Epidermal melanocyte (primary cell): ENCODE measurements at regions not wholly inside any gene's neighbourhood (a gene's known extent, or its start where the extent isn't known, plus 50 kb on each side); places are given as distances from the start of the nearest gene placed in this dataset.
"Not testable (repeated sequence)": the region's sequence is repeated elsewhere in the genome, so short reads cannot be mapped to it uniquely, and the experiment has no call there.

Source experiments
- DNase-seq: peaks from one replicate; pipeline ENCODE4 v3.0.0; 2011; ENCODE audit warnings: low spot score; ENCODE audit not compliant: insufficient read length

DNA sequence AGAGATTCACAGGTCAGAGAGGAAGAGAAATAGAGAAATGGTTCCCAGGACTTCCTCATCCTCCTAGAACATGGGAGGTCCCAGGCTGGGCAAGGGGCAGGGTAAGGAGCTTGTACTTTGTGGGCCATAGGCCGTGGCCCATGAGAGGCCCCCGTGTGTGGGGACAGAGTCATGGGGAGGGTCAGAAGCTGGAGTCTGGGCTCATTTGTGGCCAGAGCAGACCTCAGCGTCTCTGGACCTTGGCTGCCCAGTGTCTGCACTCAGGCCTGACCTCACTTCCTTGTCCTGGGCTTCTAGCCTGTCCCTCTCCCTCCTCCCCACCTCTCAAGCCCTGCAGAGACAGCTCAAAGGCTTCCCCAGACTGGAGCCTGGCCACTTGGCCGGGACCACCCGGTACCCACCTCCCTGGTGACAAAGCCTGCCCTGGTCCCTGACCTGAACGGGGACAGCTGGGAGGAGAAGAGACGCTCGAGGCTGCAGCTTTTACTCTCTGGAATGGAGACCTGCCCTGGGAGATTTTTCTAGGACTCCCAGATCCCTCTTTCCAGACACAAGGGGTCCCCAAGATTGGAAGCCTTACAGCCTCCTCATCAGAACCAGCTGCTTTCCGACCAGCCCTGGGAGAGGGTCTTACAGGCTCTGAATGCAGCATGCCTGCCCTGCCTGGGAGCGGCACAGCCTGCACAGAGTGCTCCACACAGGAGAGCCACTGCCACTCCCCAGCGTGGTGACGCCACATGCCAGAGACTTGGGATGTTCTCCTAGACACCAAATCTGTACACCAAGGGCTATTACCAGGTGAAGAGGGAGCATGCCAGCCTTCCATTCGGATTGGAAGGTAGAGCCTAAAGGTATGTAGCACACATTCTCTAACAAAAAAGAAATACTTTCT is 569.0 kb upstream of the B3GAT1 start:
- DNase-seq = no peak

- DNase-seq = not testable (repeated sequence)
These were observed 567.0 kb upstream of the B3GAT1 start for GRCh38 chr11:134979089-134979457.

DNA sequence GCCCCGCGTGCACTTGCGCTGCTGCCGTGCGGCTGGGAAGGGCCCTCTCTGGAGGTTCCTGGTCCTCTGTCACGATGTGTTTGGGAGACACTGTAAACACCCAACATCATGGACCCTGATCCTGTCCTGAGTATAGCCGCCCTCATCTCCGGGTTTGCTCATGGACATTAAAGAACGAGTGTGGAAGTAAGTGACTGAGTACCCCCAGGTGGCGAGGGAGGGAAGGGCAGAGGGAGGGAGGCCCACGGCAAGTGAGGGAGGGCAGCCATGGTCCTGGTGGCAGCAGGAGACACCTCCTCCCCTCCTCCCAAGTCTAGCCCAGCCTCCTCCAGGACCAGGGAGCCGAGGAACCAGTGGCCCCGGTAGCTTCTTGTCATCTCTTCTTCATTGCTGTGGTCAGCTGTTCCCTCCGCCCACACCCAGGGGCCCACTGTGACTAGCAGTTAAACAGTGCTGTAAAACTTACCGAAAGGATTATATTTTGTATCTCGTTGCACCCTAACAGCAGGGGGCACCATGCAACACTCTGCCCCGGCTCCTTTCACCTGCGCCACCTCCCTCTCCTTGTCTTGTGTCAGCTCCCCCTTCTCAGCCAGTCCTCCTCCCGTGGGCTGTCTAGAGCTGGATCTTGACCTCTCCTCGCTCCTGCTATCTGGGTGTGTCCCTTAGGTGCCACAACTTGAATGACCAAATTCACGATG is 566.5 kb upstream of the B3GAT1 start:
- no peak for DNase-seq

DNA sequence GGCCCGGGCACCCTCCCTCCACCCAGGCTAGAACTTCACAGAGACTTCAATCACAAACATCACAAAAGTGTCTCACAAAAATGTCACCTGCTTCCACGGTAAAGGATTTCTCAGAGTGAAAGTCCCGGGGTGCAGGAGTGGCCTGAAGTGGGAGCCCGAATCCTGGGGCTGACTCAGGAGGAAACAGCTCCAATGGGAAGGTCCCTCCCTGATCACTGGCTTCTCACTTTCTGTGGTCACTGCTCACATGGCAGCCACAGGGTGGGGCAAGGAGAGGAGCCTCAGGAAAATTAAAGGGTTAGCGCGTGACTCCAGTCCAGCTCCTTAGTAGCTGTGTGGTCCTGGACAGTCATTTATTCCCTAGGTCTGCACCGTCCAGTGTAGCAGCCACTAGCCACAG is 564.5 kb upstream of the B3GAT1 start:
- no peak for DNase-seq

DNA sequence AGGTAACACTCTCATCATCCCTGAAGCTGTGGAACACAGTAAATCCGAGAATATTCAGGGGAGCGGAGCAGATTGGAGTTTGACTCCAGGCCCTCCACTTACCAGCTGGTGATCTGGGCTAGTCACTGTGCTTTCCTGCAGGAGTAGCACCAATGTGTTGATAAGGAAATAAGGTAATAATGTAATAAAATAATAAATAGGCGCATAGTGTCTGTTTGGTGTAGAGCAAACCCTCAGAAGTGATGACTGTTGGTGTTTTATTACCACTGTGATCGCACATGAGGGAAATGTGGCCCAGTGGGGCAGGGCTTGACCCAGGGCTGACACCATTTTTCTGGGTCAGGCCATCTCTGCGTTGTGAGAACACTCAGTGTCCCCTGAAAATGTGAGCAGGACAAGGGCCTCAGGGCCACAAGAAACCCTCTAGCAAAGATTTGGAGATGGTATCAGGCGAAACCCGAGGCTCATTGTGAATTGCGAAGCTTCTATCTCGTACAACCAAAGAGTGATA is 563.9 kb upstream of the B3GAT1 start:
- DNase-seq = no peak

- no peak for DNase-seq
These were observed 561.8 kb upstream of the B3GAT1 start for GRCh38 chr11:134973801-134974200.

- DNase-seq = no peak
These were observed 559.3 kb upstream of the B3GAT1 start for GRCh38 chr11:134971381-134971780.

DNA sequence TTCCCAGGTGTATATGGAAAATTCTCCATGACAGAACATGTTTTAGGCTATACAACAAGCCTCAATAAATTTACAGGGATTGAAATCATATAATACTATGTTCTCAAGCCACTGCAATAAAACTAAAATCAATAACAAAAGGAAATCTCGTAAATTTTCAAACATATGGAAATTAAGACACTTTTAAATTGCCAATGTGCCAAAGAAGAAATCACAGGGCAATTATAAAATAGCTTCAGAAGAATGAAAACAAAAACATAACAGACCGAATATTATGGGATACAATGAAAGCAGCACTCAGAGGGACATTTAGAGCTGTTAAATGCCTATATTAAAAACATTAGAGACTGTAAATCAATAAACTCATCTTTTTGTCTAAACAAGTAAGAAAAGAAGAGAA is 555.7 kb upstream of the B3GAT1 start:
- DNase-seq = no peak

DNA sequence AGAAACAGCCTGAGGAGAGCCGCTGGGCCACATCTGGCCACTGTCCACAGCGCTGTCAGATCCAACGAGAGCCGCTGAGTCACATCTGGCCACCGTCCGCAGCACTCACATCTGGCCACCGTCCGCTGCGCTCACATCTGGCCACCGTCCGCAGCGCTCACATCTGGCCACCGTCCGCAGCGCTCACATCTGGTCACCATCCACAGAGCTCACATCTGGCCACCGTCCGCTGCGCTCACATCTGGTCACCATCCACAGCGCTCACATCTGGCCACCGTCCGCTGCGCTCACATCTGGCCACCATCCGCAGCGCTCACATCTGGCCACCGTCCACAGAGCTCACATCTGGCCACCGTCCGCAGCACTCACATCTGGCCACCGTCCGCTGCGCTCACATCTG is 549.3 kb upstream of the B3GAT1 start:
- not testable (repeated sequence) for DNase-seq

DNA sequence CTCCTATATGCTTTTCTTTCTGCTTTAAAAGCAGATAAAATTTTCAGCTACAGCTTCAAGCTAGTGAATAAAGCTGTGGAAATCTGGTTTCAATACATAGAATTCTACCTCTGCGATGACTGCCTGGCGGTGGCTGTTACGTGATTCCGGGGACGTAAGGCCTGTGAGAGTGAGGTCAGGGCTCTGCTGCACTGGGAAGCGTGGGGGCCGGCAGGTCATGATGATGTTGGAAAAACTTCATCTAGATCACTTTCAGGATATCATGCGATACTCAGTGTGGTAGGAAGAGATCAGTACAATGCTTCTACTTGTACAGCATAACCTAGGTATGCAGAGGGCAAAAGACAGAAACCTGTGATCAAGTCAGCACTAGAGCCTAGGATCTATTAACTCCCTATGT is 546.8 kb upstream of the B3GAT1 start:
- DNase-seq = no peak

DNA sequence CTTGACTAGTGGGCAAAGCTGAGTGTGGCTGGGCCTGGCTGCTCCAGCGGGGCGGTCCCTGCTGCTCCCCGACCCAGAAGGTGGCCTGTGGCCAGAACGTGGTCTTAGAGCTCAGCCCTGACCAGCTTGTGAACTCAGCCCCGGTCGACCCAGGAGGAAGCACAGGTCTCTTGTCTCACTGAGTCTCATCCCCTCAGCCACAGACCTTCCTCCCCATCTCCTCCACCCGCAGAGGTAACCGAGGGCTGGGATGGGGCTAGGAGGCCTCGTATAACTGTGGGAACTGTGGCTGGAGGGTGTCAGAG is 546.2 kb upstream of the B3GAT1 start:
- DNase-seq = no peak

DNA sequence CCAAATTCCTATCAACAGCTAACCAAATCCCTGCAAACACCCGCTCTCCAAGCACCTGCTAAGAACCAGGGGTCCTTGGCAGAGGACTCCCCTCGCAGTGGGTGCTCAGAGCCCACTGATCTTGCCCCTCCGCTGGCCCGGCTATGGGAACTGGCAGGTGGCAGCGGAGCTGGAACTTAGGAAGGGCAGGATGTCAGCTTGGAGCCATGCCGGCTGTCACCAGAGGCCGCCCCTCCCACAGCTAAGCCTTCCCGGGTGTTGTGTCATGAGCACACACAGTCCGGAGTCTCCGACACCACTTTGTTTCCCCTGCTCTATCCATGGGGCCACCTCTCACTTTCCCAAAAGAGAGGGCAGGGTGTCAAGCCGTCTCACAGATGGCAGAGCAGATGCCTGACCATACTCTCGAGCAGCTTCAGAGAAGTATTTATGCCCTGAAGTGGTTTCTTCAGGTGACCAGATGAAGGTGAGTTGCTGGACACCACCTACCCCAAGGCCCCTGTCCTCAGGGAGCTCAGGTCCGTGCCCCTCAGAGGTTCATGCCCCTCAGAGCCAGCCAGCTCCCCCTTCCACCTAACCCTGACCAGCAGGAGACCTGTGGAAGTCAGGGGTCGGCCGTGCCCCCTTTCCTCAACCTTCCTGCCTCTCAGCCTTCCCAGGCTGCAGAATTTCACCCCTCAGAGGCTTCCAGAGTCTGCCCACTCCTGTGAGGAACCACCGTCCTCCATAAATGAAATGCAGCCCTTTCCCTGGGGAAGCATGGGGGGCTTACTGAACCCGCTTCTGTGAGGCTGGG is 545.7 kb upstream of the B3GAT1 start:
- DNase-seq = no peak

GRCh38 chr11:134956450-134957210 is 544.6 kb upstream of the B3GAT1 start:
- DNase-seq = no peak

DNA sequence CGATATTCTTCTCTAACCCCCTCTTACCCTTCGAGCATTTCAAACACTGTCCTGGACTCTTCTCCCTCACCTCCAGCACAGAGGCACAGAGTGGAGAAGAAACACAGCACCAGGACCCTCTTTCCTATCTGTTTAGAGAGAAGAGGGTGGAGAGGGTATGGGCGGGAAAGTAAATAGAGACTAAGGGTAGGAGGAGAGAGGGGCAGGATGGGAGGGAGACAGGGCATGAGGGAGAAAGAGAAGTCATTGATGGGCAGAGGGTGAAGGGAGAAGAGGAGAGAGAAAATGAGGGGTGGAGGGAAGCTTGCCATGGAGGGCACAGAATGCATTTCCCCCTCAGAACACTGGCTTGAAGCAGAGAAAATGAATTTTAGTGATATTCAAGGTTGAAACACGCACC is 543.9 kb upstream of the B3GAT1 start:
- not testable (repeated sequence) for DNase-seq

DNA sequence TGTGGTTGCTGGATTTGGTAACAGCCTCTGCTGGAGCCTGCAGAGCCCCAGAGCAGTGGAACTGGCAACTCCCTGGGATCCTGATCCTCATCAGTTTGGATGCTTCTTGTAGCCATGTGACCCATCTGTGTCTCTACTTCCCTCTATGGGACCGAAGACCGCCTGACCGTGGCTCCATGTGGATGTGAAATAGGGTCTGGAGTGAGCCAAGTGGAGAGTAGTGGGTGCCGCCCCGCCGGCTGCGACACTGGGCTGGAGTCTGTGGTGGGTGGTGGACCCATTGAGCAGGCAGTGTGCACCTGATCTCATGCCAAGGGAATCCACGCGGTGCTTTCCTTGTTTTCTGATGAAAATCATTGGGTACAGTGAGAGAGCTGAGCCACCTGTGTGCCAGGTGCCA is 543.2 kb upstream of the B3GAT1 start:
- DNase-seq = no peak

DNA sequence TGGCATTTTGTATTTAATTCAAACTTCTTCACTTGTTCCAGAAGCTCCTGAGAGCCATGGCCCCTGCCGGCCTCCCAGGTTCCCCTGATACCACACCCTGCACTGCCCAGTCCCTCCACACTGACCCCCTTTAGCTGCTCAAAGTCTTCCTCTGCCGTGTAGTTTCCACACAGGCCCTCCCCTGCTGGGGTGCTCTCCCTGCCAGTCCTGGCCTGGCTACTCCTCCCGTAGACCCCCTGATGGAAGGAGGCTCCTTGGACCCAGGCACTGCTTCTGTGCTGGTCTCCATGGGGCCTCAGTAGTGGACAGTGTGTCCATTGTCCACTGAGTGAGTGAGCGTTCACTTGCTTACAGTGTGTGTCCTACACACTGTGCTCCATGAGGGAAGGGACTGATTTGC is 542.4 kb upstream of the B3GAT1 start:
- not testable (repeated sequence) for DNase-seq

DNA sequence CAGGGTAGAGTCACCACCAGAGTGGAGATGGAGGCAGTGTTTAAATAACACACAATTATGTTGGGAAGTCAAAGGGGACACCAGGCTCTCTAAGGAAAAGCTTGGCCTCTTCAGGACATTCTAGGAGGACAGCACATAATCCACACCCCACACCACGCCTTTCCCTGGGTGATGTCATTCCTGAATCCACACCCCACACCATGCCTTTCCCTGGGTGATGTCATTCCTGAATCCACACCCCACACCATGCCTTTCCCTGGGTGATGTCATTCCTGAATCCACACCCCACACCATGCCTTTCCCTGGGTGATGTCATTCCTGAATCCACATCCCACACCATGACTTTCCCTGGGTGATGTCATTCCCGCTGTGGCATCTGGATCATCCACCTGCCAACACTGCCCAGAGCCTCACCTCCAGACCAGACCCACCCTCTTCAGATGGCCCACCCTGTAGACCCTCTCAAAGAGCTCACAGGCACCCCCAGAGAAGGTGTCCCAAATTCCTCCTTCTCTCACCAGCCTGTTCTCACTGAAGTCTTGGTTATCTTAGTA is 541.5 kb upstream of the B3GAT1 start:
- DNase-seq = not testable (repeated sequence)

GRCh38 chr11:134951305-134951700 is 539.3 kb upstream of the B3GAT1 start:
- peak; percentile 17 for DNase-seq

DNA sequence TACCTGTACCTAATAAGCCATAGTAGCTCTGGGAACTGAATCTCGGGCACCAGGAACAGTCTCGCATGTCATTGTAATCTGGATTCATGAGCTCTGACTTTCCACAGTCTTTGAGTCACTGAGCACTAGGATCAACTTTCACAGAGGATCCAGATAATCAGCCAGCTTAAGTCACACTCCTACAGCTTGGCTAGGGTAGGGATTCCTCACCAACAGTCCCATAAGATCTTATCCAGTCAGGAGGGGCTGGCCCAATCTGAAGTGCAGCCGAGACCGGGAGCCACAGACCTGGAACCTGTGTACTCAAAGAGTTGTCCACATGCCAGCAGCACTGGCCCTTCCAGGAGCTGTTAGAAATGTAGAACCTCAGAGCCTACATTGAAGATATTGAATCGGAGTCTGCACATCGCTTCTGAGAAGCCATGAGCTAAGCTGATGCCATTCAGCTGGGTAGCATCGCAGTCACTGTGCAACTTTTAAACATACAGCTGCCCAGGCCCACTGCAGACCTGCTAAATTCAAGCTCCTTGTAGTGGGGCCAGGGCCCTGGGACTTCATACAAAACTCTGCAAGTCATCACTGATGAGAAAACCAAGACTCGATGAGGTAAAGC is 538.8 kb upstream of the B3GAT1 start:
- DNase-seq = no peak
